ENCODE measurements at regions not wholly inside any gene's neighbourhood (a gene's known extent, or its start where the extent isn't known, plus 50 kb on each side); places are given as distances from the start of the nearest gene placed in this dataset.
A peak's percentile ranks its signal among the peaks of the same experiment; 100 is the strongest.

- no peak for TF ChIP-seq EZH2phosphoT487 (IDR thresholded peaks at IDR 0.05; ENCODE audit: low read depth)
- no peak for TF ChIP-seq CTCF (IDR thresholded peaks at IDR 0.05; ENCODE audit: low read depth, low read length)
- H3K27me3 ChIP-seq (ENCODE audit: low read depth, low read length) = no peaks in the 10 kb centered on the region
- H3K36me3 ChIP-seq (replicated peaks; ENCODE audit: low read depth, low read length) = no peaks in the 10 kb centered on the region
- no peaks in the 10 kb centered on the region for H3K4me1 ChIP-seq (ENCODE audit: low read length)
- H3K4me3 ChIP-seq (ENCODE audit: low read length) = no peak overlapping the region
- H3K9ac ChIP-seq (ENCODE audit: low read length) = no peak overlapping the region
- no peak overlapping the region for H3K27ac ChIP-seq (ENCODE audit: low read length)
- H2AFZ ChIP-seq (ENCODE audit: low read depth, low read length) = no peak overlapping the region
- no peaks in the 10 kb centered on the region for H4K20me1 ChIP-seq (ENCODE audit: insufficient read depth, low read length)
- no peaks in the 10 kb centered on the region for H3K79me2 ChIP-seq (ENCODE audit: low read length)
- H3K4me2 ChIP-seq (ENCODE audit: low read length) = no peak overlapping the region
- H3K9me3 ChIP-seq (ENCODE audit: insufficient read depth, low read length) = no peaks in the 10 kb centered on the region
Measured at GRCh38 chr3:88963003-88963402, 144.4 kb upstream of the EPHA3 start.

- H2AFZ ChIP-seq (ENCODE audit: low read depth, low read length) = no peak overlapping the region
- no peak overlapping the region for H3K27ac ChIP-seq (ENCODE audit: low read length)
- no peak overlapping the region for H3K9ac ChIP-seq (ENCODE audit: low read length)
- H3K9me3 ChIP-seq (ENCODE audit: insufficient read depth, low read length) = no peaks in the 10 kb centered on the region
- no peaks in the 10 kb centered on the region for H4K20me1 ChIP-seq (ENCODE audit: insufficient read depth, low read length)
- H3K27me3 ChIP-seq (ENCODE audit: low read depth, low read length) = no peaks in the 10 kb centered on the region
- H3K4me1 ChIP-seq (ENCODE audit: low read length) = peaks cover 10% of the 10 kb centered on the region
- no peaks in the 10 kb centered on the region for H3K79me2 ChIP-seq (ENCODE audit: low read length)
- TF ChIP-seq EZH2phosphoT487 (IDR thresholded peaks at IDR 0.05; ENCODE audit: low read depth) (no peak), CTCF (IDR thresholded peaks at IDR 0.05; ENCODE audit: low read depth, low read length) (no peak)
- no peak overlapping the region for H3K4me2 ChIP-seq (ENCODE audit: low read length)
- no peak overlapping the region for H3K4me3 ChIP-seq (ENCODE audit: low read length)
- H3K36me3 ChIP-seq (replicated peaks; ENCODE audit: low read depth, low read length) = no peaks in the 10 kb centered on the region
Measured at GRCh38 chr3:88979760-88980159, 127.7 kb upstream of the EPHA3 start.

- H3K36me3 ChIP-seq (replicated peaks; ENCODE audit: low read depth, low read length) = no peaks in the 10 kb centered on the region
- H3K27me3 ChIP-seq (ENCODE audit: low read depth, low read length) = no peaks in the 10 kb centered on the region
- no peaks in the 10 kb centered on the region for H3K9me3 ChIP-seq (ENCODE audit: insufficient read depth, low read length)
- no peaks in the 10 kb centered on the region for H4K20me1 ChIP-seq (ENCODE audit: insufficient read depth, low read length)
- no peaks in the 10 kb centered on the region for H3K79me2 ChIP-seq (ENCODE audit: low read length)
- no peak overlapping the region for H3K27ac ChIP-seq (ENCODE audit: low read length)
- H3K4me1 ChIP-seq (ENCODE audit: low read length) = peaks cover 10% of the 10 kb centered on the region
- no peak overlapping the region for H3K4me3 ChIP-seq (ENCODE audit: low read length)
- TF ChIP-seq EZH2phosphoT487 (IDR thresholded peaks at IDR 0.05; ENCODE audit: low read depth) = no peak
- no peak for TF ChIP-seq CTCF (IDR thresholded peaks at IDR 0.05; ENCODE audit: low read depth, low read length)
- H3K9ac ChIP-seq (ENCODE audit: low read length) = no peak overlapping the region
- peak overlapping the region; percentile 5; the same call in 1 of the 2 replicates for H3K4me2 ChIP-seq (ENCODE audit: low read length)
- no peak overlapping the region for H2AFZ ChIP-seq (ENCODE audit: low read depth, low read length)
Measured at GRCh38 chr3:88983458-88983857, 124.0 kb upstream of the EPHA3 start.

GRCh38 chr3:88984256-88984655 lies 123.2 kb upstream of the EPHA3 start:
- Histone ChIP-seq H3K27ac (ENCODE audit: low read length) (no peak overlapping the region), H2AFZ (ENCODE audit: low read depth, low read length) (no peak overlapping the region), H4K20me1 (ENCODE audit: insufficient read depth, low read length) (no peaks in the 10 kb centered on the region), H3K4me3 (ENCODE audit: low read length) (no peak overlapping the region), H3K27me3 (ENCODE audit: low read depth, low read length) (no peaks in the 10 kb centered on the region), H3K4me1 (ENCODE audit: low read length) (peaks cover 10% of the 10 kb centered on the region), H3K4me2 (ENCODE audit: low read length) (no peak overlapping the region), H3K36me3 (replicated peaks; ENCODE audit: low read depth, low read length) (no peaks in the 10 kb centered on the region), H3K9me3 (ENCODE audit: insufficient read depth, low read length) (no peaks in the 10 kb centered on the region), H3K79me2 (ENCODE audit: low read length) (no peaks in the 10 kb centered on the region), H3K9ac (ENCODE audit: low read length) (no peak overlapping the region)
- TF ChIP-seq EZH2phosphoT487 (IDR thresholded peaks at IDR 0.05; ENCODE audit: low read depth) = no peak
- TF ChIP-seq CTCF (IDR thresholded peaks at IDR 0.05; ENCODE audit: low read depth, low read length) = no peak

Measured in OCI-LY3 (cell line).